Nephron (organoid): ENCODE measurements at regions not wholly inside any gene's neighbourhood (a gene's known extent, or its start where the extent isn't known, plus 50 kb on each side); places are given as distances from the start of the nearest gene placed in this dataset.

Source experiments
- H3K27ac Mint-ChIP-seq, 3 experiments: 2 replicates each; pipeline ENCODE4 v1.8.0; 2020; ENCODE audit warnings: mixed read lengths in 3 of 3, mild to moderate bottlenecking in 2 of 3, moderate library complexity in 1 of 3
- H3K27me3 Mint-ChIP-seq: 2 replicates; pipeline ENCODE4 v1.8.0; 2021; ENCODE audit warnings: low read depth, mild to moderate bottlenecking, moderate library complexity, mixed read lengths
- H3K36me3 Mint-ChIP-seq: 2 replicates; pipeline ENCODE4 v1.8.0; 2020; ENCODE audit warnings: low read depth, mixed read lengths
- H3K4me1 Mint-ChIP-seq: 2 replicates; pipeline ENCODE4 v1.8.0; 2020; ENCODE audit warnings: mixed read lengths
- H3K4me3 Mint-ChIP-seq, 3 experiments: 2 replicates each; pipeline ENCODE4 v1.8.0; 2020; ENCODE audit warnings: mild to moderate bottlenecking in 3 of 3, mixed read lengths in 3 of 3, moderate library complexity in 2 of 3
- H3K9me3 Mint-ChIP-seq: 2 replicates; pipeline ENCODE4 v1.8.0; 2020; ENCODE audit warnings: mixed read lengths
- CTCF ChIP-seq, 3 experiments: fragments of 200-600 bp; sonication (generic); IDR thresholded peaks; one replicate each; pipeline ENCODE4 v1.5.0; 2021; ENCODE audit warnings: antibody characterized with exemption in 3 of 3; ENCODE audit not compliant: unreplicated experiment in 3 of 3

GRCh38 chr15:93460717-93461116 lies 371.7 kb upstream of the RGMA start:
- Mint-ChIP-seq H3K36me3 (no peaks in the 10 kb centered on the region), H3K27me3 (peaks cover 8% of the 10 kb centered on the region), H3K9me3 (no peaks in the 10 kb centered on the region), H3K27ac (peak overlapping the region in 2 of 3 experiments; percentile 36 to 58), H3K4me3 (no peak overlapping the region), H3K4me1 (peaks cover 11% of the 10 kb centered on the region)
- TF ChIP-seq CTCF (IDR thresholded peaks at IDR 0.05; ENCODE audit: unreplicated experiment in 3 of 3): no peak

GRCh38 chr15:93459396-93459795 lies 370.4 kb upstream of the RGMA start:
- Mint-ChIP-seq H3K4me1 (peaks cover 11% of the 10 kb centered on the region), H3K9me3 (no peaks in the 10 kb centered on the region), H3K27ac (no peak overlapping the region), H3K36me3 (no peaks in the 10 kb centered on the region), H3K27me3 (peaks cover 9% of the 10 kb centered on the region), H3K4me3 (no peak overlapping the region)
- no peak for TF ChIP-seq CTCF (IDR thresholded peaks at IDR 0.05; ENCODE audit: unreplicated experiment in 3 of 3)

- peak overlapping the region; percentile 2 to 75 (median 16) for H3K27ac Mint-ChIP-seq
- no peaks in the 10 kb centered on the region for H3K36me3 Mint-ChIP-seq
- no peaks in the 10 kb centered on the region for H3K9me3 Mint-ChIP-seq
- peaks cover 8% of the 10 kb centered on the region for H3K27me3 Mint-ChIP-seq
- H3K4me3 Mint-ChIP-seq: no peak overlapping the region
- no peak for TF ChIP-seq CTCF (IDR thresholded peaks at IDR 0.05; ENCODE audit: unreplicated experiment in 3 of 3)
- H3K4me1 Mint-ChIP-seq: peaks cover 11% of the 10 kb centered on the region
Measured at GRCh38 chr15:93458597-93458996, 369.6 kb upstream of the RGMA start.

- peaks cover 14% of the 10 kb centered on the region for H3K4me1 Mint-ChIP-seq
- peaks cover 6% of the 10 kb centered on the region for H3K27me3 Mint-ChIP-seq
- H3K27ac Mint-ChIP-seq: no peak overlapping the region
- no peak overlapping the region for H3K4me3 Mint-ChIP-seq
- no peaks in the 10 kb centered on the region for H3K36me3 Mint-ChIP-seq
- no peak for TF ChIP-seq CTCF (IDR thresholded peaks at IDR 0.05; ENCODE audit: unreplicated experiment in 3 of 3)
- no peaks in the 10 kb centered on the region for H3K9me3 Mint-ChIP-seq
Measured at GRCh38 chr15:93454788-93455187, 365.8 kb upstream of the RGMA start.

GRCh38 chr15:93452537-93453211 lies 363.7 kb upstream of the RGMA start:
- H3K27me3 Mint-ChIP-seq: peaks cover 4% of the 10 kb centered on the region
- peaks cover 2% of the 10 kb centered on the region for H3K9me3 Mint-ChIP-seq
- H3K36me3 Mint-ChIP-seq: no peaks in the 10 kb centered on the region
- H3K27ac Mint-ChIP-seq: no peak overlapping the region
- H3K4me1 Mint-ChIP-seq: peaks cover 3% of the 10 kb centered on the region
- no peak for TF ChIP-seq CTCF (IDR thresholded peaks at IDR 0.05; ENCODE audit: unreplicated experiment in 3 of 3)
- no peak overlapping the region for H3K4me3 Mint-ChIP-seq

GRCh38 chr15:93451822-93452221 lies 362.8 kb upstream of the RGMA start:
- H3K27ac Mint-ChIP-seq: no peak overlapping the region
- peaks cover 3% of the 10 kb centered on the region for H3K9me3 Mint-ChIP-seq
- peaks cover 3% of the 10 kb centered on the region for H3K4me1 Mint-ChIP-seq
- no peaks in the 10 kb centered on the region for H3K36me3 Mint-ChIP-seq
- TF ChIP-seq CTCF (IDR thresholded peaks at IDR 0.05; ENCODE audit: unreplicated experiment in 3 of 3): no peak
- peaks cover 4% of the 10 kb centered on the region for H3K27me3 Mint-ChIP-seq
- no peak overlapping the region for H3K4me3 Mint-ChIP-seq
